GM13976 (cell line): ENCODE measurements at regions not wholly inside any gene's neighbourhood (a gene's known extent, or its start where the extent isn't known, plus 50 kb on each side); places are given as distances from the start of the nearest gene placed in this dataset.

Experiments
- DNase-seq: peaks from one replicate; pipeline ENCODE4 v3.0.0; 2012; ENCODE audit warnings: low spot score
- in situ Hi-C: fragments of 300-500 bp; cut with MboI; formaldehyde crosslinking; loops from one replicate; pipeline ENCODE4 v1.12.0; 2022; ENCODE audit warnings: low sequenced_read_pairs, mixed read lengths, inconsistent platforms; ENCODE audit not compliant: unreplicated experiment
- TF ChIP-seq, protein P1 (sequence below): IDR thresholded peaks from 2 replicates; pipeline ENCODE4 v1.5.1; 2012; ENCODE audit warnings: borderline replicate concordance, mild to moderate bottlenecking; ENCODE audit not compliant: insufficient read depth; ENCODE audit errors: extremely low read depth, missing control alignments, control extremely low read depth

DNA sequence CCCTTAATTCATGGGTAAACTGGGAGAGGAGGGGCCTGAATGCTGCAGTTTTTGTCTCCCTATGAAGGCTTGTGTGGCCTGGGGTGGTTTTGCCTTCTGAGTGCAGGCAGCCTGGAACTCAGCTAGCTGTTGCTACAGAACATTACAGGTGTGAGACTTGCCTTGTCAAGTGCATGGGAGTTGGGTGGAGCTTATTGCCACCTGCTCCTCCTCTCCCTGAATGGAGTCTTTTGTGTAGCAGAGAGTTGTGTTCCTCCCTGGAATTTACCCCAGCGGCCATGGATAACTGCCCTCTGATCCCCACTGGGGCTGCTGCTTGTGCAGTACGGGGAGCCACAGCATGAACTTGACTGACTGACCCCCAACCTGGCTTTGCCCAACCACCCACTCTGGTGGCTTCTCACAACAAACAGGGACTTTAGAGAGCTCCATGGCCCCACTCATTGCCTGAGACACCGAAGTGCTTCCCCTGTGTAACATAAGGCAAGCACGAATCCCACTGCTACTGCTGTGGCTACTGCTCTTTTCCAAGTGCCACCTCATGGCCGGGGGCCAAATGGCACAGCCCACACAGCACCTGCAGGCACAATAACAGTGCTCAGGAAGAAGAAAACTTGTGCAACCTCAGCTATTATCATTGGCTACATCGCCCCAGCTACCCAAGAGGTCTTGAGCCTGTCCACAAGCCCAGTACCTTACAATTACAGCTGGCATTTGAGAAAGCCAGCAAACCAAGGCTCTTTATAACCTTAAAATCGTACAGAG lies 942.9 kb downstream of the CDH18 start:
- TF ChIP-seq, protein P1, sequence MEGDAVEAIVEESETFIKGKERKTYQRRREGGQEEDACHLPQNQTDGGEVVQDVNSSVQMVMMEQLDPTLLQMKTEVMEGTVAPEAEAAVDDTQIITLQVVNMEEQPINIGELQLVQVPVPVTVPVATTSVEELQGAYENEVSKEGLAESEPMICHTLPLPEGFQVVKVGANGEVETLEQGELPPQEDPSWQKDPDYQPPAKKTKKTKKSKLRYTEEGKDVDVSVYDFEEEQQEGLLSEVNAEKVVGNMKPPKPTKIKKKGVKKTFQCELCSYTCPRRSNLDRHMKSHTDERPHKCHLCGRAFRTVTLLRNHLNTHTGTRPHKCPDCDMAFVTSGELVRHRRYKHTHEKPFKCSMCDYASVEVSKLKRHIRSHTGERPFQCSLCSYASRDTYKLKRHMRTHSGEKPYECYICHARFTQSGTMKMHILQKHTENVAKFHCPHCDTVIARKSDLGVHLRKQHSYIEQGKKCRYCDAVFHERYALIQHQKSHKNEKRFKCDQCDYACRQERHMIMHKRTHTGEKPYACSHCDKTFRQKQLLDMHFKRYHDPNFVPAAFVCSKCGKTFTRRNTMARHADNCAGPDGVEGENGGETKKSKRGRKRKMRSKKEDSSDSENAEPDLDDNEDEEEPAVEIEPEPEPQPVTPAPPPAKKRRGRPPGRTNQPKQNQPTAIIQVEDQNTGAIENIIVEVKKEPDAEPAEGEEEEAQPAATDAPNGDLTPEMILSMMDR: no peak
- in situ Hi-C loops: no loop called here

GRCh38 chr5:19047277-19047676 lies 940.7 kb downstream of the CDH18 start:
- DNase-seq: no peak
- in situ Hi-C loops: no loop called here
- TF ChIP-seq, protein P1: no peak

More for the DNA sequence above, 942.9 kb downstream of the CDH18 start:
- no peak for DNase-seq

GRCh38 chr5:19048726-19049125 lies 939.3 kb downstream of the CDH18 start:
- in situ Hi-C loops: no loop called here
- no peak for DNase-seq
- TF ChIP-seq, protein P1: no peak

DNA sequence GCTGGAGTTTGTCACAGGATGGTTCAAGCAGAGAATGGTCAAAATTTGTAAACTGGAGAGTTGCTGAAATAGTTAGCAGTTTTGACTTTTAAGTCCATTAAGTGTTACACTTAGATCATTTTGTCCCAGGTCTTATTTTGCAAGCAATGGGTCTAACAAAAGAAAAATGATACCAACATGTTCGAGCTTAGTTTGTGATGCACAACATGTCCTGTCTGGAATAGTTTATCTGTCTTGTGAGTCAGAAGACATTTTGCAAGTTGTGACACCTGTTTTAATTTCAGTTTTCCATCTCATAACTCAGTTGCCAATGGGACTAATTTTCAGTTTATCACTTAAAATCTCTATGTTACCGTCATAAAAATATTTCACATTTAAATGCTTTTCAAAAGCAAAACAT lies 929.8 kb downstream of the CDH18 start:
- DNase-seq: no peak
- in situ Hi-C loops: no loop called here
- TF ChIP-seq, protein P1: no peak

GRCh38 chr5:19064094-19064493 lies 923.9 kb downstream of the CDH18 start:
- in situ Hi-C loops: no loop called here
- TF ChIP-seq, protein P1: no peak
- no peak for DNase-seq

- TF ChIP-seq, protein P1: no peak
- no peak for DNase-seq
- in situ Hi-C loops: no loop called here
Measured at GRCh38 chr5:19067741-19068140, 920.3 kb downstream of the CDH18 start.
